Rectal smooth muscle tissue (tissue), 1 donor: ENCODE measurements at regions not wholly inside any gene's neighbourhood (a gene's known extent, or its start where the extent isn't known, plus 50 kb on each side); places are given as distances from the start of the nearest gene placed in this dataset.

Source experiments
- H3K27ac ChIP-seq: one replicate; pipeline ENCODE4 v1.7.0; 2013; ENCODE audit warnings: low read depth, low read length, inconsistent platforms
- H3K27me3 ChIP-seq: one replicate; pipeline ENCODE4 v1.7.0; 2013; ENCODE audit warnings: low read length; ENCODE audit not compliant: control insufficient read depth, insufficient read depth
- H3K36me3 ChIP-seq: one replicate; pipeline ENCODE4 v1.7.0; 2013; ENCODE audit warnings: low read length; ENCODE audit not compliant: control insufficient read depth, insufficient read depth
- H3K4me1 ChIP-seq: one replicate; pipeline ENCODE4 v1.7.0; 2013; ENCODE audit warnings: low read length; ENCODE audit not compliant: control insufficient read depth, insufficient read depth
- H3K4me3 ChIP-seq: one replicate; pipeline ENCODE4 v1.7.0; 2013; ENCODE audit warnings: low read length
- H3K9ac ChIP-seq: one replicate; pipeline ENCODE4 v1.7.0; 2013; ENCODE audit warnings: low read length

DNA sequence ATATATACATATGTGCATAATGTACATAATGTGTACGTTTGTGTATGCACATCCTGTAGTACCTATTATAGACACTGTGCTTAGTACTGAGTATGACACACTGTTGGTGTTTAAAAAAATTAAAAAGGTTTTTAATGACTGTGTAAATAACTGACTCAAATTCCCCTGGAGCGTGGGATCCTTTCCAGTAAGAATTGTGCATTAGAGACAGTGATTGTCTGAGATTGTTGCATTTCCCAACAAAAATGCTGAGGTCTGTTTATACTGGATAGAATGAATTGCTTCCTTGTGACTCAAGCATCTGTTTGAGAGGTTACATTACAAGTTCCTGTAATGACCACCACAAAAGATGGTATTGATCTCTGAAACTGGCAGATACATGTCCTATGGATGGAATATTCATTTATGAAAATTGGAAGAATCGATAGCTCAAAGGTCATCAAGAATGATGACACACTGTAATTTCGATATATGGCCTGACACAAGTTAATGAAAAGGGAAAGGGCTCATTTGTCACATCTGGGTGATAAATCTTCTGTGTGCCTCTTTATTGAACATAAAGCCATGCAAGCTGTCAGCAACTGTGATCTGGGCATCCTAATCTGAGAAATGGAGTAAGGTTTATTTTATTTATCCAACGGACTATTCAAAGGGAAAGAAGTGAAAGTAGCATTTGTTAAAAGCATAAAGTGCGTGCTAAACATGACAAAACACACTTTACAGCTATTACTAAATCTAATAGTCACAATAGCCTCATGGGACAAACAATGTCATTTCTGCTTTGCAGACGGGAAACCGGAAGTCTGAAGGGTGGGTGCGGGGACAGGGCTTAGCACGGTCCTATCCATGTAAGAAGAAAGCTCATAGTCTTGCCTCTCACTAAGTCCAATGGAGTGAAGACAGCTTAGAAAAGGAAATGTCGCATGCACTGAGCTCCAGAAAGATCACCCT lies 228.8 kb downstream of the CDH11 start:
- Histone ChIP-seq H3K36me3 (no peaks in the 10 kb centered on the region), H3K4me3 (no peak overlapping the region), H3K27me3 (no peaks in the 10 kb centered on the region), H3K27ac (no peak overlapping the region), H3K9ac (no peak overlapping the region), H3K4me1 (no peaks in the 10 kb centered on the region)

DNA sequence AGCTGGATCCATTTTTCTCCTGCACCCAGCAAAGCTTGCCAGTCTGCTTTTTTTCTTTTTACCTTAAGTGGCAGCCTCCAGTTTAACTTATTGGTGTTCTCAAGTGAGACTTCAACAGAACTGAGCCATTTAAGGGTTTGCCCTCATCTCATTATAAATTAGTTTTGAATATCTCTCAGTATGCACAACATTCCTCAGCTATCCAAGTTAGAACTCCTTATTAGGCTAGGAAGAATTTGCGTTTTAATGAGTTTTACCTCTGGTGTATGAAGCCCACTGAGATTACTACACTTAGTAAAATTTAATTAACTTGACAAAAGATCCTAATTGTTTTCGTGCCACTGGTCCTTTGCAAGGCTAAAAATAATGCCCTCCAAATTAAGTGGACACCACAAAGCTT lies 232.4 kb downstream of the CDH11 start:
- H3K4me1 ChIP-seq: no peaks in the 10 kb centered on the region
- no peak overlapping the region for H3K27ac ChIP-seq
- no peak overlapping the region for H3K4me3 ChIP-seq
- no peak overlapping the region for H3K9ac ChIP-seq
- no peaks in the 10 kb centered on the region for H3K36me3 ChIP-seq
- H3K27me3 ChIP-seq: no peaks in the 10 kb centered on the region

- Histone ChIP-seq H3K27me3 (no peaks in the 10 kb centered on the region), H3K4me1 (no peaks in the 10 kb centered on the region), H3K27ac (no peak overlapping the region), H3K9ac (no peak overlapping the region), H3K4me3 (no peak overlapping the region), H3K36me3 (no peaks in the 10 kb centered on the region)
Measured at GRCh38 chr16:64887651-64888050, 234.2 kb downstream of the CDH11 start.

DNA sequence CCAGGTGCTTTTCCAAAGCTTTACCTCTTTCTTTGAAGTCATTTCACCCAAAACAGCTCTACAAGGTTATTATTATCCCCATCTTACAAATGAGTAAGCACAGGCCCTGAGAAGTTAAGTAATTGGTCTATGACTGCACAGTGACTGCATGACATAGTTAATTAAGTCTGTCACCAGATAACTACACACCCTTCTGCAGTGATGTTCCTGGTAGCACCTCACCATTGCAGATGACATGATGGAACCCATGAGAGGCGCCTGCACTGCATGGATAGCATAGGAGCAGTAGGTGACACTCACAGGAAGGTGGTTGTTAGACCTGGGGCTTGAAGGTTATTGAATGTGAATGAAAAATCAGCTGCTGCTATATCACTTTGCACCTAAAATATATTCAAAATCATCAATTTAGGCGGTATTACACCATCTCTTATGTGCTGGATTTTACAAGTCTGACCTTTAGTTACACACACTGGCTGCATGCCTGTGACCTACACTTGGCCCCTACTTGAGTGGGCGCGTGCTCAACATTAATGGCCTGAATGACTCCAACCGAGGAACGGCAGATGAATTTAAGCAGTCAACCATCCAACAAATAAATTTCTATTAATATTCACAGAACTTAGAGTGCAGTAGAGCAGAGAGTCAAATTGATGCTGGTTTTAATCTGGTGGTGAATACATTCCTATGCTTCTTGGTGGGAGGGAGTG lies 239.6 kb downstream of the CDH11 start:
- Histone ChIP-seq H3K4me3 (no peak overlapping the region), H3K27ac (no peak overlapping the region), H3K4me1 (no peaks in the 10 kb centered on the region), H3K9ac (no peak overlapping the region), H3K36me3 (no peaks in the 10 kb centered on the region), H3K27me3 (no peaks in the 10 kb centered on the region)

DNA sequence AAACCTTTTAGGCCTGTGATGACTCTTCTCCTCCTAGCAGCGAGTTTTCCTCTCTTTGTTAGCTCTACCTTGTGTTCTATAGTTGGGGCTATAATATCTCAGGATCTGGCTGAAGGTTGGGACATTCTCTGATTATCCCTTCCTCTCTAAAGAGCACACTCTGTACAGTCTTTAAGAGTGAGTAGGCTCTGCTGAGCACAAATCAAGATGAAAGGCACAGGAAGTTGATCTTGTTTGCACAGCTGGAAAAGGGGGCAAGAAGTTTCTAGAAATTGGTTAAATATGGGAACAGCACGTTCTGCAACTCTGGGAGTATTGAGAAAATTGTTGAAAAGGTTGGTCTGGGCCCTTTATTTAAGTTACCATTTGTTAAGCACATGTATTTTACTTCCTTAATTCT lies 240.9 kb downstream of the CDH11 start:
- H3K4me3 ChIP-seq: no peak overlapping the region
- no peak overlapping the region for H3K9ac ChIP-seq
- H3K27me3 ChIP-seq: no peaks in the 10 kb centered on the region
- no peaks in the 10 kb centered on the region for H3K36me3 ChIP-seq
- H3K4me1 ChIP-seq: no peaks in the 10 kb centered on the region
- H3K27ac ChIP-seq: no peak overlapping the region

DNA sequence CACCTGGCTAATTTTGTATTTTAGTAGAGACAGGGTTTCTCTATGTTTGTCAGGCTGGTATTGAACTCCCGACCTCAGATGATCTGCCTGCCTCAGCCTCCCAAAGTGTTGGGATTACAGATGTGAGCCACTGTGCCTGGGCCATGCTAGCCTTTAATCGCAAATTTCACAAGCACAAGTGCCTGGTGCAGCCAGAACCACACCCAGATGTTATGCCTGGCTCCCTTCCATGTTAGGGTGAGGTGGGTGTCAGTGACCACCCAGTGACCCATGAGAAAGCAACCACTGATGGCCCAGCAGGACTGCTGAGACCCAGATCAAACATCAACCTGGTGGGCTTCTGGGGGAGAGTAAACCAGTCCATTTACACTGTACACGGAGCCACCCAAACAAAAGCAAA lies 241.9 kb downstream of the CDH11 start:
- H3K27me3 ChIP-seq: no peaks in the 10 kb centered on the region
- no peaks in the 10 kb centered on the region for H3K4me1 ChIP-seq
- no peak overlapping the region for H3K27ac ChIP-seq
- no peaks in the 10 kb centered on the region for H3K36me3 ChIP-seq
- no peak overlapping the region for H3K9ac ChIP-seq
- no peak overlapping the region for H3K4me3 ChIP-seq

DNA sequence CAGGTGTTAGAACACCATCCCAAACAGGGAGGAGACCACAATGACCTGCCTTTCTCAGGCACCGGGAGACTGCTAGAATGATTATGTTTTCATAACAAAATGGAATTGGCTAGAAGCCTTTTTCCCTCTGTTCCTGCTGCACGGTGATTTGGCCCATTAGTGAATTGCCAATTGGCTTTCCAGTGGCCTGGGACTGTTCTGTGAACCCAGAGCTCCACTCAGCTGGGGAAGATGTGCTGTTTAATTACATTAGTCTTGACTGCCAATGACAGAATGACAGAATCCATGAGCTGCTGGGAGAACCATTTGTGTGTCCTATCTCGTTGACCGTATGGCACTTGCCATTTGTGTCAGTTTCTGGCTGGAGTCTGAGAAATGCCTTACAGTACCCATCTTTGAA lies 242.9 kb downstream of the CDH11 start:
- Histone ChIP-seq H3K4me1 (no peaks in the 10 kb centered on the region), H3K27ac (no peak overlapping the region), H3K9ac (no peak overlapping the region), H3K4me3 (no peak overlapping the region), H3K36me3 (no peaks in the 10 kb centered on the region), H3K27me3 (no peaks in the 10 kb centered on the region)

DNA sequence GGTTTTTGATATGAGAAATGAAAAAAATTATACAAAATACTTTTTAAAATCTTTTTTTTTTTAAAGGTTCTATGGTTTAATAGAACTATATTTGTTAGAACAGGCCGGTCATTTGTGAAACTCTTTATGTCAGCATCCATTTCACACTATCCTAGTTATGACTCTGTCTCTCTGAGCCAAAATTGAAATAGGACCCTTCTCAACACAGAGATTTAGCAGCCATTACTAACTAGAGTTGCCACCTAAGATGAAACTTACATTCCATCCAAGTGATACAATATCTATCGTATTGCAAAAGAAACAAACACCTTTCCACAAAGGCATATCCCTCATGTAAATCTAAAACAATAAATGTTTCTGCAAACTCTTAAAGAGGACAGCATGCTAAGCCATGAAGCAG lies 249.8 kb downstream of the CDH11 start:
- H3K27me3 ChIP-seq: no peaks in the 10 kb centered on the region
- no peaks in the 10 kb centered on the region for H3K36me3 ChIP-seq
- no peak overlapping the region for H3K4me3 ChIP-seq
- no peak overlapping the region for H3K27ac ChIP-seq
- H3K9ac ChIP-seq: no peak overlapping the region
- H3K4me1 ChIP-seq: no peaks in the 10 kb centered on the region

DNA sequence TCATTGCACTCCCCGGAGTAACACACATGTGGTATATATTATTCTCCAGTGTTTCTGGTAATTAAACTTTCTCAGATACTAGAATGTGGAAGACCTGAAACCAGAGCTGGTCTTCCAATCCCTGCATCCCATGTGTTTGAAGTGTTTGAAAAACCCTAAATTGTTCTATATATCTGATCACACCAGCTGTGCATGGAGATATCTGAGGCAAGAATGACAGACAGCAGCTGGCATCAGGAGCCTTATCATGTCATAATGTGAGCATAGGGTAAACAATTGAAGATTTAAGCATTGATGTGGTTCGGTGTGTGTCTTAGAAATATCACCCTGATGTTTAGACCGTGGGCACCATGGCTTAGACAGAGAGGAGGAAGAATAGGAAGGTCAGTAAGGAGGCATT lies 251.0 kb downstream of the CDH11 start:
- H3K4me1 ChIP-seq: no peaks in the 10 kb centered on the region

GRCh38 chr16:64869781-64870180 lies 252.1 kb downstream of the CDH11 start:
- H3K27me3 ChIP-seq: no peaks in the 10 kb centered on the region
- no peak overlapping the region for H3K27ac ChIP-seq
- no peak overlapping the region for H3K4me3 ChIP-seq
- H3K36me3 ChIP-seq: no peaks in the 10 kb centered on the region
- no peak overlapping the region for H3K9ac ChIP-seq
- H3K4me1 ChIP-seq: peaks cover 7% of the 10 kb centered on the region

More for the DNA sequence above, 251.0 kb downstream of the CDH11 start:
- Histone ChIP-seq H3K9ac (no peak overlapping the region), H3K36me3 (no peaks in the 10 kb centered on the region), H3K27me3 (no peaks in the 10 kb centered on the region), H3K27ac (no peak overlapping the region), H3K4me3 (no peak overlapping the region)

DNA sequence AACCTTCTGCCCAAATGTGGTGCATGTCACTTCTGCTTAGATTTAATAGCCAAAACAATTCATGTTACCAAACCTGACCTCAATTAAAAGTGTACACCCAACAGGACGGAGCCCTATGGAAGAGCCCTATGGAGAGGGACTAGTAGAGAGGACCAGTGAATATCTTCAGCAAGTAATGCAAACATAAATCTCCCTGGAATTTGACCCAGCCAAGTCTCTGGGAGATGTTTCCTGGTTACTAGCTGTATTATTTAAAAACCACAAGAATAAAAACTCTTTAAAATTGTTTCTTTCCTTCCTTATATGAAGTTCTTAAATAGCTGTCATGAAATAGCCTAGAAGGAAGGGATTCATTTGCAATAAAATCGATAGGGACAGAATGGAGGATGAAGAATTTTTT lies 255.8 kb downstream of the CDH11 start:
- H3K4me1 ChIP-seq: peaks cover 14% of the 10 kb centered on the region
- H3K4me3 ChIP-seq: no peak overlapping the region
- no peak overlapping the region for H3K9ac ChIP-seq
- H3K27me3 ChIP-seq: no peaks in the 10 kb centered on the region
- H3K36me3 ChIP-seq: no peaks in the 10 kb centered on the region
- H3K27ac ChIP-seq: no peak overlapping the region

GRCh38 chr16:64865069-64865696 lies 256.7 kb downstream of the CDH11 start:
- Histone ChIP-seq H3K9ac (no peak overlapping the region), H3K4me3 (no peak overlapping the region), H3K27me3 (no peaks in the 10 kb centered on the region), H3K27ac (peak overlapping the region; percentile 70), H3K4me1 (peaks cover 14% of the 10 kb centered on the region), H3K36me3 (no peaks in the 10 kb centered on the region)
